ENCODE measurements at regions not wholly inside any gene's neighbourhood (a gene's known extent, or its start where the extent isn't known, plus 50 kb on each side); places are given as distances from the start of the nearest gene placed in this dataset.

DNA sequence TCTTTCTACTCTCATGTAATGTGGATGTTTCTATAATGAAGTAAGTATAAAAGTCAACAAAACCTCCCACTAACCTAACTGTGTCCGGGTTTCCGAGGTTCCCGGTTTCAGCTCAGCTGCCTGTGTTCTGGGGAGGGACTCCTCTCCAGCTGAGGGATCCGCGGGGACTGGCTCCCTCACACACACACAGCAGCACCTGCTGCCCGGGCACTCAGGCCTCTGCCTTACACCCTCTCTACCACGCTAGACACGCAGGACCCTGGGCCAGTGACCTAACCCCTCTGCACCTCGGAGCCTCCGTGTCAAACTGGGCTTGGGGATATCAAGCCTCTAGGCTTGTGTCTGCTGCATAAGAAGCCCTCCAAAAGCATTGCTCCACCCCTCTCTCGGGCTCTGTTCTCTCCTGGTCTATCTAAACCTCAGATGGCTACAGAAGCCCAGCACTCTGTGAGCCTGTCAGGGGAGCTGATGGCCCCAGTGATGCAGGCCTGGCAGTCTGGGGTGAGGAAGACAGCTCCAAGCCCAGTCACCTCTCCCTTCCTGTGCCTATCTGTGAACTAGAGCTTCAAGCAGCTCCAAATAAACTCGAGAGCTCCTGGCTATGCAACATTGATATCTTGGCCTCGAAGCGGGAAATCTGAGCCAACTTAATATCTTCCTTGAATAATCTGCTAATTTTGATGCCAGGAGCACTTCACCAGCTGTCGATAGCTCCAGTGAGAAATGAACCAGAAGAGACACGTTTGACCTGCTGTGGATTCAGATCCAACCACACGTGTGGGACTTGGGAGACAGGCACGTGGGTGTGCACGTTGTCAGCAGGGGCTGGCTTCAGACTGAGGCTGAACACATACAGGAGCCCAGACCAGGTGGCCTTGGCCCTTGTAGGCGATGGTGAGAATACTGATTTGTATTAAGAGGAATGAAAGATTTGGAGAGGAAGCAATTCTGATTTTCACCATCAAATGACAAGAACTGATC, 232.7 kb upstream of the B3GAT1 start:
- ChIA-PET POLR2A (no interaction called here), CTCF (no interaction called here)
- Mint-ChIP-seq H3K36me3 (no peaks in the 10 kb centered on the region), H3K9me3 (no peaks in the 10 kb centered on the region), H3K4me1 (ENCODE audit: low read depth) (no peaks in the 10 kb centered on the region), H3K27me3 (peaks cover 4% of the 10 kb centered on the region), H3K4me3 (no peak overlapping the region), H3K27ac (no peak overlapping the region)
- no peak for DNase-seq
- intact Hi-C loops (cut with micrococcal nuclease), result no loop called here

DNA sequence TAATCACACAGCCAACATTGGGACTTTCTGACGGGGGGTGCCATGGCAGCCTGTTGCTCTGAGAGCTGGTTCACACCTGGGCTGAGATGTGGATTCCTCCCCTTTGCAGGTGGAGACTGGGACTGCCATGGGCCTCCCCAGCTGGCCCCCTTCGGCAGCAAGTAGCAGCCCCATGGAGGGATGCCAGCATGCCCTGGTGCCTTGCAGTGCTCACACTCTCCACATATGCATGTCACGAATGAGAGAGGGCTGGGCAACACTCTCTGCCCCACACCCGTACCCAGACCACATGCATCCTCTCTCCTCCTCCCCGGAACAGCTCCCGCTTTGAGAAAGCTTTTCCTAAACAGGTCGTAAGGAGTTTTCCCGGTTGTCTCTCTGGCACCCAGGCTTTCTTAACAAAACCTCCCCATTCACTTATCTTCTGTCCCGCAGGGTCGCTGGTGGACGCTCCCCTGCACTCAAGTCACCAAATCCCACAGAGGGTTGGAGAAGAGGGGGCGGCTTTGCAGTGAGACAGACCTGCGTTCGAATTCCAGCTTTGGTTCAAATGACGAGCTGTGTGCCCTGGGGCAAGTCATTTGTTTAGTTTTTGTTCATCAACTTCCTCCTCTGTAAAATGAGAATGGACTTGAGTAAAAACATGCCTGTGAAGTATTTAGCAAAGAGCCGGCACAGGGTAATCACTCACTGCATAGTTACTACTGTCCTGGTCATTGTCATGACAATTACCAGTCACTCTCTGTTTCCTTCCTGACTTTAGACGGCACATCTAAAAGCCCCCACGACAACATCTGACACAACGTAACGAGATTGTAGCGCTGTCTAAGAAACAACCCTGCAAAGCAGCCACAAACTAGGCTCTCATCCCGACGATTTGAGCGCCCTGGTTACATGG, 231.3 kb upstream of the B3GAT1 start:
- intact Hi-C loops (cut with micrococcal nuclease), result no loop called here
- Mint-ChIP-seq H3K4me3 (no peak overlapping the region), H3K9me3 (no peaks in the 10 kb centered on the region), H3K27ac (no peak overlapping the region), H3K27me3 (peaks cover 5% of the 10 kb centered on the region), H3K4me1 (ENCODE audit: low read depth) (no peaks in the 10 kb centered on the region), H3K36me3 (no peaks in the 10 kb centered on the region)
- DNase-seq, result no peak
- ChIA-PET CTCF (interaction anchor here (0.6 kb wide), 2 partner anchors 533 to 732 kb away, joined by 3 read pairs; no protein-coding TSS in a partner anchor), POLR2A (no interaction called here)

DNA sequence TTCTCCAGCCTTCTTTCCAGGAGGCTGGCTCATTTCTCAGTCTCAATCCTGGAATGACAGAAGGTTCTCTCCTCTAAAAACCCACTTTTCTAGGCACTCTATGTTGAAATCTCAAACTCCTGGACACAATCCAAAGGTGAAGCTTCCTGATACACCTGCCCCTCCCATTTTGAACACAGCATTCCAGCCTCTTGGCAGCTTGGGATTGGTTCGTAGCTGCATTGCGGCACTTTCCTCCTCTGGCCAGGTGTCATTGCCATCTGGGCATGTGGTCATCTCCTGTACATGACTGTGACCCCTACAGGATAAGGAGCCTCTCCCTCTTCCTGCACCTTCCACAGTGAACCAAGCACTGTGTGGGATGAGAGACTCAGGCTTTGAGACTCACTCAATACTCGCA, 230.2 kb upstream of the B3GAT1 start:
- H3K27ac Mint-ChIP-seq, result no peak overlapping the region
- H3K36me3 Mint-ChIP-seq, result no peaks in the 10 kb centered on the region
- intact Hi-C loops (cut with micrococcal nuclease), result no loop called here
- no peak for DNase-seq
- H3K4me3 Mint-ChIP-seq, result no peak overlapping the region
- H3K9me3 Mint-ChIP-seq, result no peaks in the 10 kb centered on the region
- POLR2A ChIA-PET, result no interaction called here
- no peaks in the 10 kb centered on the region for H3K4me1 Mint-ChIP-seq (ENCODE audit: low read depth)
- H3K27me3 Mint-ChIP-seq, result peaks cover 5% of the 10 kb centered on the region
- CTCF ChIA-PET, result no interaction called here

DNA sequence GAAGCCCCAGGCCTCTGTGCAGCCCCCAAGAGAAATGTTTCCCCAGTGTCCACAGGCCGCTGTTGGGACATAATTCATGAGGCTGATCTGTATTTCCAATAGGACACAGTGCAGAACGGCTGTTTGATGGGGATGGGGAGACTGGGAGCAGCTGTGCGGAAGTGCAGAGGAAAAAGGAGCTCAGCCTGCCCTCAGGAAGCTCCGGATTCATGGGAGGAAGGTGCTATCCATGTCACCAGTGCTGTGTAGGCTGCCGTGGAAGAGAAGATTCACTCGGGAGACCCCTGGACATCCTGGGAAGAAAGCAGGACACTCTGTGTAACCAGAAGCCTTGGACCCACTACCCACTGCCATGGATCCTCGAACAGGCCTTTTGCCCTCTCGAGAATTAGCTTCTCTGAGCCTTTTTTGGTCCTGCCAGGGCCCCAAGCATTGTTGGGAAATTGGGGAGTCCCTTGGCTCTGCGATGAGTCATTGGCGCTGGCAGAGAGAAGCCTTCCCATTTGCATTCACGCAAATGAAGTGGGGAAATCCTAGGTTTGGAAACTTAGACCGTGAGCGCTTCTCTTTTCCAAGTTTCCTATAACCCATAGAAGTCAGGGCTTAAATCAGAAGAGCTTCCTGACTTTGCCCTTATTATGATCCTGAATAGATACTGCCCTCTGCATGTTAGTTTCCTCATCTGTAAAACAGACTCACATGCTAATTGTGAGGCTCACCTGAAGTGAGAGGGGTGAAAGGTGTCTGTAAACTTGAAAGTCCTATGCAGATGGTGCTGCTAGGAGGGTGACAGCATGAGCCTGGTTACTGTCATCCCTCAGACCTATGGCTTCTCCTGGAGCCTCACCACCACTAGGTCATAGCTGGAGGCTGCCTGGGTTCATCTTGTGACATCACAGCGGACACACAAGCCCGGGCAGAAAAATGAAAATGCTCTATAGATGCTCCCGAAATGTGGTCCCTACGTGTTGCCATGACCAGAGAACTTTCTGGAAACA, 229.2 kb upstream of the B3GAT1 start:
- CTCF ChIA-PET, result no interaction called here

DNA sequence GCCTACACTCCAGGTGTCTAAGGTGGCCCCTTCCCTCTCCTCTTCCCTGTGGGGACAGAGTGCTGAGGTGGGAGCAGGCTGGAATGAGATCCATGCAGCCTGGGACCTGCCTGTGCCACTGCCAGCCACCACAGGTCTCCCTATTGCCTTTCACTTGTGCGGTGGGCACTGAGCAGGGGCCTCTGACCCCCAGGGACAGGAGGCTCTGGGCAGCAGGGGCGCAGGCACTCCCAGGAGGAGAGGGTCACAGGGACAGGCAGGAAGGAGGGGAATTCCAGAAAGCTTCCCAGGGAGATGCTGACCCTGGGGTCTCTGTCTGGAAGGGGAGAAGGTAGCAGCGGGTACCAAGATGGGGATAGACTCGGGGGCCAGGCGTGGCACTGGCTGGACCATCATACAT, 228.5 kb upstream of the B3GAT1 start:
- no peaks in the 10 kb centered on the region for H3K9me3 Mint-ChIP-seq
- H3K4me1 Mint-ChIP-seq (ENCODE audit: low read depth), result no peaks in the 10 kb centered on the region
- no peaks in the 10 kb centered on the region for H3K36me3 Mint-ChIP-seq
- peaks cover 5% of the 10 kb centered on the region for H3K27me3 Mint-ChIP-seq
- ChIA-PET POLR2A (no interaction called here), CTCF (no interaction called here)
- H3K4me3 Mint-ChIP-seq, result no peak overlapping the region
- no peak overlapping the region for H3K27ac Mint-ChIP-seq
- intact Hi-C loops (cut with micrococcal nuclease), result no loop called here
- DNase-seq, result no peak

More for the DNA sequence above, 229.2 kb upstream of the B3GAT1 start:
- Mint-ChIP-seq H3K36me3 (no peaks in the 10 kb centered on the region), H3K4me3 (no peak overlapping the region), H3K4me1 (ENCODE audit: low read depth) (no peaks in the 10 kb centered on the region), H3K27ac (no peak overlapping the region), H3K9me3 (no peaks in the 10 kb centered on the region), H3K27me3 (peaks cover 5% of the 10 kb centered on the region)
- intact Hi-C loops (cut with micrococcal nuclease), result no loop called here
- POLR2A ChIA-PET, result no interaction called here
- no peak for DNase-seq

DNA sequence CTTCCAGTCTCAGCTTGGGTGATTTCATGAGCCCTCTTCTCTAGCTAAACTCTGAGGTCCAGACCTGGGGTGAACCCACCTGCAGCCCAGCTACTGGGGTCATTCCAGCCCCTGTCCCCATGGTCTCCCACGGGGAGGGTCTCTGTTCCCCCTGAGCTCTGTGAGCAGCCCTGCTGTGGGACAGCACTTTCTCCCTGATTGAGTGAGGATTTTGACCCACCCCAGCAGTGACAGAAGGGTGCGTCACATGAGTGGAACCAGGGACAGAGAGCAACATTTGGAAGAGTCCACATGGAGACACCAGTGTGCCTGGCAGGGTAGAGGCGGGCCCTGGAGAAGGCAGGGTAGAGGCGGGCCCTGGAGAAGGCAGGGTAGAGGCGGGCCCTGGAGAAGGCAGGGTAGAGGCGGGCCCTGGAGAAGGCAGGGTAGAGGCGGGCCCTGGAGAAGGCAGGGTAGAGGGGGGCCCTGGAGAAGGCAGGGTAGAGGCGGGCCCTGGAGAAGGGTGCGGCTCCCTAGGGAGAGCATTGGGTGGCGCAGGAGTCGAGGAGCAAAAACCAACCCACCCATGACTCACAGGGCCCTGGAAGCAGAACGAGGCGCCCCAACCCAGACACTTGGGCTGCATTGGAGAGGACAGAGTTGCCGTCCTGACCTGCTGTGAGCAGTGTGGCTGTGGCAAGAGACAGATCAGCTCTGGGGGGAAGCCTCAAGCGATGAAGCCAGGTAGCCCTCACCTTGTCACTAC, 227.7 kb upstream of the B3GAT1 start:
- no peak for DNase-seq
- POLR2A ChIA-PET, result no interaction called here
- no peaks in the 10 kb centered on the region for H3K4me1 Mint-ChIP-seq (ENCODE audit: low read depth)
- CTCF ChIA-PET, result no interaction called here
- H3K4me3 Mint-ChIP-seq, result no peak overlapping the region
- peaks cover 5% of the 10 kb centered on the region for H3K27me3 Mint-ChIP-seq
- intact Hi-C loops (cut with micrococcal nuclease), result no loop called here
- H3K9me3 Mint-ChIP-seq, result no peaks in the 10 kb centered on the region
- H3K27ac Mint-ChIP-seq, result no peak overlapping the region
- no peaks in the 10 kb centered on the region for H3K36me3 Mint-ChIP-seq

DNA sequence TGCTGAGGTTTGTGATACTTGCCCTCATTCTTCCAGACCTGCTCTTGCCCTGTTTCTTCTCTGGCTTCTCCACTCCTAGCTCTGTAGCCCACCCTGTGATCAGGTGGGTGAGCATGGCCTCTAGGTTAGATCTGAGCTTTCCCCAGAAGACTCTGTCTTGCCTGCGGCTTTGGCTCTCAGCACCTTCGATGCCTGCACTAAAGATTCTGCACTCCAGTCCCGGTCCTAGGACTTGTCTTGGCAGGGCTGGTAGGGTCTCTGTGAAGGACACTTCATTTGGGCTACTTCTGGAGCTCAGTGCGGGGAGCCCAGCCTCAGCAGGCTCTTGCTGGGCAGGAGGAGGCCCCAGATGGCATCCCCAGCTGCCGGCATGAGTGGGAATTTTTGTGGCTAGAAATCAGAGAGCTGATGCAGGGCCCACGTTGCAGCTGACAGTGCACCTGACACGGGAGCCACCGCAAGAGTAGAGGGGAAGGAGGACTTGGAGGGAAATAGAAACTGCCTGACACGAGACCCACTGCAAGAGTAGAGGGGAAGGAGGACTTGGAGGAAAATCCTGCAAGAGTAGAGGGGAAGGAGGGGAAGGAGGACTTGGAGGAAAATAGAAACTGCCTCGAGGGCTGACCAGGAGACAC, 226.9 kb upstream of the B3GAT1 start:
- intact Hi-C loops (cut with micrococcal nuclease), result no loop called here
- POLR2A ChIA-PET, result no interaction called here
- CTCF ChIA-PET, result no interaction called here
- Mint-ChIP-seq H3K4me1 (ENCODE audit: low read depth) (no peaks in the 10 kb centered on the region), H3K36me3 (no peaks in the 10 kb centered on the region), H3K4me3 (no peak overlapping the region), H3K9me3 (no peaks in the 10 kb centered on the region), H3K27me3 (peaks cover 5% of the 10 kb centered on the region), H3K27ac (no peak overlapping the region)
- no peak for DNase-seq

DNA sequence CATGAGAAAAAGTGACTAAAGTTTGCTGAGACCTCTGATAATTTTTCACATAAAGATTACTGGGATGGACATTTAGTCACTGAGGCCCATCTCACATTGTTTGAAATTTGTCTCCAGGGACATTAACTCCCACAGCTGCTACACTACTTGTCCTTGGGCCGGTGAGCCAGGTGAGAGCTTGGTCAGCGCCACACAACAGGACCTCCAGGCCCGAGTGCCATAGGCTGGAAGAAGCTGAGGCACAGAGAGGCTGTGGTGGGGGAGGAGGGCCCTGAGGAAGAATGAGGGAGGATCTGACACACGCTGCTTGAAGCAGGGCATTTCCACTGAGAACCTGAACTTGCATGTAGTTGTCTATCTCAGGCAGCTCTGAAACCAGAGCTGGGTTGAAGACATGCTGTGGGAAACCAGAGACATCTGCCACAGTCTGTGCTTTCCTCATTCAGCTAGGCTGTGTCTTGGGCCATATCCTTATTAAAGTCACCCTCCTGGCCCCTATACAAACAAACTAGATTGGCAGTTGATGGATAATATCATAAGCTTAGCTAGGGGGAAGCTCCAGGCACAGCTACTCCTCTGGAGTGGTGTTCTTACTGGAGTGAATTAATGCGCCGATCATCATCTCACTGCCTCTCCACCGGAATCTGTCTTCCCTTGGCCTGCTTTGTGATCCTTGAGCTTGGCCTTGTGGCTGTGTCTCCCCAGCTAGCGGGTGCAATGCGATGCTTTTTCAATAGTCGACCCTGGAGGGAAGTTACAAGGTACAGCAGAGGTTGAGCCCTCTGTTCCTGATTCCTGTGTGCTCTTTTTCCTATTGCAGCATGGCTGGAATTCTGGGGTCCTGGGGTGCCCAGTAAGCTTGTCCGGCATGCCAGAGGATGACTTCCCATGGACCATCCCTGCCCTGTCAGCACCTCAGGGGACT, 225.3 kb upstream of the B3GAT1 start:
- Mint-ChIP-seq H3K27ac (no peak overlapping the region), H3K27me3 (peaks cover 5% of the 10 kb centered on the region), H3K4me1 (ENCODE audit: low read depth) (no peaks in the 10 kb centered on the region), H3K9me3 (no peaks in the 10 kb centered on the region), H3K36me3 (no peaks in the 10 kb centered on the region), H3K4me3 (no peak overlapping the region)
- ChIA-PET POLR2A (interaction anchor here (0.6 kb wide), 1 partner anchor 474 kb away, joined by 3 read pairs; no protein-coding TSS in a partner anchor), CTCF (no interaction called here)
- intact Hi-C loops (cut with micrococcal nuclease), result no loop called here
- no peak for DNase-seq

DNA sequence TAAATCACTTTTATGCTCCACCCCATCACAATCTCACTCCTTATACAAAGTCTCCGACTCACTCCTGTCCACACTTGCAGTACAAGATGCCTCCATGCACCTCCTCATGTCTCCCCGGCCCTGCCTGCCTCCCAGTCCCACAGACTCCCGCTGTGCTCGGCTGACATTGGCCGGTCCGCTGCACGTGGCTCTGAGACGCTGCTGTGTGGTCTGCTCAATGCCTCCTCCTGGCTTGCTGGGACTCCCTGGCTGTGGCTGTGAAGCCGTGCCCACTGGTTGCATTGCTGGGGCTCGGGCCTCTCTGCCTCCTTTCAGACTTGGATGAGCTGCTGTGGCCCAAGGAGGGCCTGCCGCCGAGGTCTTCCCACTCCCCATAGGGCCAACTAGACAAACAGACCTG, 224.0 kb upstream of the B3GAT1 start:
- intact Hi-C loops (cut with micrococcal nuclease), result no loop called here
- no peak overlapping the region for H3K4me3 Mint-ChIP-seq
- H3K27me3 Mint-ChIP-seq, result peaks cover 5% of the 10 kb centered on the region
- ChIA-PET CTCF (no interaction called here), POLR2A (no interaction called here)
- no peak for DNase-seq
- no peaks in the 10 kb centered on the region for H3K9me3 Mint-ChIP-seq
- H3K36me3 Mint-ChIP-seq, result no peaks in the 10 kb centered on the region
- H3K27ac Mint-ChIP-seq, result no peak overlapping the region
- H3K4me1 Mint-ChIP-seq (ENCODE audit: low read depth), result no peaks in the 10 kb centered on the region

Measured in activated CD4-positive, alpha-beta memory T cell treated with anti-CD3 and anti-CD28 coated beads for 36 hours (primary cell).